BLaER1 treated with 17β-estradiol and CSF1 and Interleukin-3, amounts not matched to agents 10 nM and 100 nM (cell line): ENCODE measurements at regions not wholly inside any gene's neighbourhood (a gene's known extent, or its start where the extent isn't known, plus 50 kb on each side); places are given as distances from the start of the nearest gene placed in this dataset.
A peak's percentile ranks its signal among the peaks of the same experiment; 100 is the strongest.

ENCODE experiments used
- H3K27ac ChIP-seq, 11 experiments: shearing (Covaris generic); formaldehyde crosslinking; 2 replicates each; pipeline ENCODE4 v1.8.1; 2022
- H3K27me3 ChIP-seq, 11 experiments: shearing (Covaris generic); formaldehyde crosslinking; 2 replicates each; pipeline ENCODE4 v1.8.1; 2022
- H3K36me3 ChIP-seq, 11 experiments: shearing (Covaris generic); formaldehyde crosslinking; 2 replicates each; pipeline ENCODE4 v1.8.1; 2022
- H3K4me1 ChIP-seq, 10 experiments: shearing (Covaris generic); formaldehyde crosslinking; 2 replicates each; pipeline ENCODE4 v1.8.1; 2022
- H3K4me2 ChIP-seq, 11 experiments: shearing (Covaris generic); formaldehyde crosslinking; 2 replicates each; pipeline ENCODE4 v1.8.1; 2022
- H3K4me3 ChIP-seq, 10 experiments: shearing (Covaris generic); formaldehyde crosslinking; 2 replicates each; pipeline ENCODE4 v1.8.1; 2022
- H3K9ac ChIP-seq, 11 experiments: shearing (Covaris generic); formaldehyde crosslinking; 2 replicates each; pipeline ENCODE4 v1.8.1; 2022
- H3K9me3 ChIP-seq, 11 experiments: shearing (Covaris generic); formaldehyde crosslinking; replicated peaks in 1 of 11; 2 replicates each; pipeline ENCODE4 v1.8.1; 2022
- H4K20me1 ChIP-seq, 11 experiments: shearing (Covaris generic); formaldehyde crosslinking; 2 replicates each; pipeline ENCODE4 v1.8.1; 2022
- Cebpa-rat ChIP-seq, 11 experiments: shearing (Covaris generic); IDR thresholded peaks; 2 replicates each; pipeline ENCODE4 v1.8.1; 2022

DNA sequence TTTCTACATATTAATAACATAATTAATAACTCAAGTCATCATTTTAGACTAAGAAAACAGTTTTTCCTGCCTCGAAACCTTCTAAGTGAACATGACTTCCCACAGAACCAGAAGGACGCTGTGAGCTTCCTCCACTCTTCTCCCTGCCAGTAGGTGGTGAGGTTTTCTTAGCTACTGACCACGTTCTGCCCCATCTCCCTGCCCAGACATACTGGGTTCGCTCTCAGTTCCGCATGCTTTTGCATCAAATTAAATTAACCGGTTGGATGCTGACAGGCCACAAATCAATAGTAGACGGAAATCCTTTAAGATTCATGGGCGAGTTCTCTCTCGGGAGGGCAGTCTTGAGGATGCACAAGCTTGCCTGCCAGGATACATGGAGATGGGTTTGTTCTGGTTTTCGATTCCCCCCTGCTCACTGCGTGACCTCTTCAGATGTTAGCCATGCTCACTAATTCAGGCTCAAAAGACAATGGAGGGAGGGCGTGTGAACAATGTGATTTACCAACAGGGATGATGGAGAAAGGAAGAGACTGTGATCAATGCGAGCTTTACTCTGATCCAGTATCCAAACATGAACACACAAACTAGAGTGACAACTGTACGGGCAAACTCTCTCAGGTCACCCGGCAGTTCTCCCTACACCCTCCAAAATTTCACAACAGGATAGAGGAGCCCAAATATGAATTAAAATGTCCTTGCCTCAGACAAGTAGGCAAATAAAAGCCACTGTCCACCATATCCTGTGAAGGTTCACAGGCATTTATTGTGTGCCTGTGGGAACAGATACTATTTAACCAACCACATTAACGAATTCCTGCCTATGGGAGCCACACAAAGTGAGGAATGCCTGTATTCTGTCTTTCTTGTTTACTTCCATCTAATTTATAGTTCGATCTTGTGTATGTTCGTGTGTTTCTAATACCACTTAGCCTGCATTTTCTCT lies 375.7 kb downstream of the EIPR1 start:
- H3K27me3 ChIP-seq: no peaks in the 10 kb centered on the region
- no peaks in the 10 kb centered on the region for H4K20me1 ChIP-seq
- no peak overlapping the region for H3K27ac ChIP-seq
- H3K4me2 ChIP-seq: peak overlapping the region; percentile 29 to 81 (median 58)
- peak overlapping the region in 2 of 11 experiments; percentile 4 to 17; a peak in 1 of 22 replicates for H3K9ac ChIP-seq
- H3K9me3 ChIP-seq: no peaks in the 10 kb centered on the region
- no peak for TF ChIP-seq Cebpa-rat (IDR thresholded peaks at IDR 0.05)
- H3K36me3 ChIP-seq: no peaks in the 10 kb centered on the region
- H3K4me1 ChIP-seq: peaks cover 3 to 10% (median 7%) of the 10 kb centered on the region in 10 experiments; a peak in 15 of 20 replicates
- H3K4me3 ChIP-seq: no peak overlapping the region

DNA sequence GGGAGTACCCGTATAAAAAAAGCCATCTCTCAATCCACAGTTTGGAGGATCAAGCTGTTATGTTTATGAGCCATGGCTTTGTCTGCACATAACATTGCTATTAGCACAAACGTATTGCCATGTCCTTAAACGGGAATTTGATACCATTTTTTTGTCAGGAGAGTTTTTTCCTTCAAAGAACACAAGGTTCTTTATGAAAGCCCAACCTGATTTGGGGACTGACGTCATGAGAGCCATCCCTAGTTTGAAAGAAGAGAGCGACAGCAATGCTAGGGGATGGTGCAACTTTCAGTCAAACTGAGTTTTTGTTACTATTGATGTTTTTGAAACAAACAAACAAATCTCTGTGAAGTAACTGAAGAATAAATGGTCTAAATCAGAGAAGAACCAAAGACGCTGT lies 376.6 kb downstream of the EIPR1 start:
- Histone ChIP-seq H3K27ac (no peak overlapping the region), H3K4me3 (no peak overlapping the region), H3K4me1 (peaks cover 3 to 10% (median 7%) of the 10 kb centered on the region in 10 experiments; a peak in 15 of 20 replicates), H3K27me3 (no peaks in the 10 kb centered on the region), H3K36me3 (no peaks in the 10 kb centered on the region), H4K20me1 (no peaks in the 10 kb centered on the region), H3K9me3 (no peaks in the 10 kb centered on the region), H3K9ac (no peak overlapping the region), H3K4me2 (no peak overlapping the region)
- no peak for TF ChIP-seq Cebpa-rat (IDR thresholded peaks at IDR 0.05)

DNA sequence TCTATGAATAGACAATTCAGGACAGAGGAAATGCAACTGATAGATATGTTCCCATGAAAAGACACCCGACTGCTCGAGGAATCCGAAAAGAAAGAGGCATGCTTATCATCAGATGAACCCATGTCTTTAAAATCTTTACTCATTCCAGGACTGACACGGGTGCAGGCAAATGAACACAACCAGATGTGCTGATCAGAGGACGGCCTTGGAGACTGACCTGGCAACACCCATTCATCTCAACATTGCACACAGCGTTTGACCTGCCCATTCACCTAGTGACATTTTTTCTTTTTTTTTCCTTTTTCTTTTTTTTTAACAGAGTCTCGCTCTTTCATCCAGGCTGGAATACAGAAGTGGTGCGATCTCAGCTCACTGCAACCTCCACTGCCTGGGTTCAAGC lies 377.5 kb downstream of the EIPR1 start:
- Histone ChIP-seq H3K27me3 (no peaks in the 10 kb centered on the region), H3K4me2 (no peak overlapping the region), H3K27ac (no peak overlapping the region), H4K20me1 (no peaks in the 10 kb centered on the region), H3K9me3 (no peaks in the 10 kb centered on the region), H3K4me3 (no peak overlapping the region), H3K4me1 (peaks cover 3 to 10% (median 7%) of the 10 kb centered on the region in 10 experiments; a peak in 15 of 20 replicates), H3K36me3 (no peaks in the 10 kb centered on the region), H3K9ac (no peak overlapping the region)
- no peak for TF ChIP-seq Cebpa-rat (IDR thresholded peaks at IDR 0.05)

DNA sequence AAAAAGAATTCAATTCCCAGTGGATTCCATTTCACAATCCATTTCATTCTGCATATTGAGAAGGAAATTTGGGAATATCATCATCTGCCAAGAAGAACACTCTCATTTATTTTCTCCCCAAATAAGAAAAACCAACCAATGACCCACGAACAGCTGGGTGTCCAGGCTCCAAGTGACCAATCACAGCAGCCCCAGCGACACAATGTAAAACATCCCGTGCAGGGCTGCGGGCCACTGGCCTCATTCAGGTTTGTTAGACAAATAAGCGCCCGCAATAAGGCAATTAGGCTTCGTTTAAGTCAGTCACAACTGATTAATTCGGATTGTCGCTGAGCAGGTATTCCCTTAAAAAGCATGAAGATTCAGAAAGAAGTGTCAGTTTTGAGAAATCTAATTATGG lies 378.6 kb downstream of the EIPR1 start:
- no peak overlapping the region for H3K4me3 ChIP-seq
- TF ChIP-seq Cebpa-rat (IDR thresholded peaks at IDR 0.05): no peak
- no peaks in the 10 kb centered on the region for H3K27me3 ChIP-seq
- no peak overlapping the region for H3K9ac ChIP-seq
- H3K27ac ChIP-seq: no peak overlapping the region
- no peaks in the 10 kb centered on the region for H4K20me1 ChIP-seq
- no peaks in the 10 kb centered on the region for H3K36me3 ChIP-seq
- H3K9me3 ChIP-seq: no peaks in the 10 kb centered on the region
- H3K4me2 ChIP-seq: no peak overlapping the region
- peaks cover 3 to 10% (median 7%) of the 10 kb centered on the region in 10 experiments; a peak in 15 of 20 replicates for H3K4me1 ChIP-seq

DNA sequence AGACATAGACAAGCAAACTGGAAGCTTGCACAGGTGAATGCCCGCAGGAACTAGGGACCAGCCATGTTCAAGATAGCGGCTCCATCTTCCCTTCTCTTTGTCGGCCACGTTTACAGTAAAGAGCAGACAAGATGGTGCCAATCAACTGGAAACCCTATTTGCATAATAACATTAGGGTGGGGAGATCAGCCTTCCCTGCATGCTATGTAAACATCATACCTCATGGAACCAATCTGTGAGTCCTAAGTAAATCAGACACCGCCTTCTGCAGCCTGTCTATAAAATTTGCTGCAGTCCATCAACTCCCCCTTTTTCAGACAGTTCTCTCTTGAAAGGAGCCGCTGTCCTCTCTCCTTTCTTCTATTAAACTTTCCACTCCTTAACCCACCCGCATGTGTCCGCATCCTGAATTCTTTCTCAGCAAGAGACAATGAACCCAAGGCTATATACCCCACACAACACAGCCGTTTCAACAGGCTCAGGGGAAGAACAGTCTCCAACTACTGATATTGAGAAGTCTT lies 384.4 kb downstream of the EIPR1 start:
- Histone ChIP-seq H3K4me3 (no peak overlapping the region), H3K4me1 (peaks cover 7 to 16% (median 14%) of the 10 kb centered on the region in 10 experiments; a peak in 19 of 20 replicates), H3K27ac (no peak overlapping the region), H3K9ac (no peak overlapping the region), H3K9me3 (peaks cover 4 to 16% (median 8%) of the 10 kb centered on the region in 11 experiments; a peak in 11 of 22 replicates), H3K27me3 (no peaks in the 10 kb centered on the region), H3K4me2 (peak overlapping the region in 8 of 11 experiments; percentile 42 to 72 (median 59); a peak in 11 of 22 replicates), H3K36me3 (no peaks in the 10 kb centered on the region), H4K20me1 (no peaks in the 10 kb centered on the region)
- no peak for TF ChIP-seq Cebpa-rat (IDR thresholded peaks at IDR 0.05)

DNA sequence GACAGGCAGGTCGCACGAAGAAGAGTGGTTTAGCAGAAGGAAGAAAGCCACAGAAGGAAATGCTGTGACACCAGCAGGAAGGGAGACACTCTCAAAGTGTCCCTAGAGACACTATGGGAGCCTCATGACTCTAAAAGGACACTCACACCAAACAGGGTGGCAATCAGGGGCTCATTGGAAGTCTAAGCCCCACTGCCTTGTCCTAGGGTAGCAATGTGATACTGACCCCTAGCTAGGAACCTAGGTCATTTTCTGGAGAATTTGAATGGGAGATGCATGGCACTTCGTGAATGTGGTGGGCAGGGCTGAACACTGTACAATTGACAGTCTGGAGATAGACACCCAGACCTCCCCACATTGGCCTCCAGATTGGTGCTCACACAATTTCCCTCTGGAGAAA lies 385.0 kb downstream of the EIPR1 start:
- Histone ChIP-seq H4K20me1 (no peaks in the 10 kb centered on the region), H3K4me3 (no peak overlapping the region), H3K9me3 (peaks cover 4 to 20% (median 9%) of the 10 kb centered on the region in 11 experiments; a peak in 11 of 22 replicates), H3K9ac (no peak overlapping the region), H3K4me1 (peaks cover 7 to 16% (median 14%) of the 10 kb centered on the region in 10 experiments; a peak in 19 of 20 replicates), H3K4me2 (peak overlapping the region; percentile 42 to 72 (median 53)), H3K27me3 (no peaks in the 10 kb centered on the region), H3K36me3 (no peaks in the 10 kb centered on the region), H3K27ac (no peak overlapping the region)
- no peak for TF ChIP-seq Cebpa-rat (IDR thresholded peaks at IDR 0.05)

DNA sequence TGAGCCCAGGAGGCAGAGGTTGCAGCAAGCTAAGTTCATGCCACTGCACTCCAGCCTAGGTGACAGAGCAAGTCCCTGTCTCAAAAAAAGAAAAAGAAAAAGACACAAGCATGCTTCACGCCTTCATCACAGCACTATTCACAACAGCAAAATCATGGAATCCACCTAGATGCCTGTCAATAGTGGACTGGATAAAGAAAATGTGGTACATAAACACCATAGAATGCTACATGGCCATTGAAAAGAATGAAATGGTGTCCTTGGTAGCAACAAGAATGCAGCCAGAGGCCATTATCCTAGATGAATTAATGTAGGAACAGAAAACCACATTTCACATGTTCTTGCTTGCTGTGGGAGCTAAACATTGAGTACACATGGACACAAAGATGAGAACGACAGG lies 392.6 kb downstream of the EIPR1 start:
- H3K27me3 ChIP-seq: no peaks in the 10 kb centered on the region
- H3K9me3 ChIP-seq: peaks cover 0 to 18% (median 9%) of the 10 kb centered on the region in 11 experiments; a peak in 11 of 22 replicates
- no peaks in the 10 kb centered on the region for H4K20me1 ChIP-seq
- no peak for TF ChIP-seq Cebpa-rat (IDR thresholded peaks at IDR 0.05)
- no peak overlapping the region for H3K4me3 ChIP-seq
- H3K9ac ChIP-seq: no peak overlapping the region
- H3K27ac ChIP-seq: no peak overlapping the region
- no peaks in the 10 kb centered on the region for H3K36me3 ChIP-seq
- no peaks in the 10 kb centered on the region for H3K4me1 ChIP-seq
- H3K4me2 ChIP-seq: no peak overlapping the region

DNA sequence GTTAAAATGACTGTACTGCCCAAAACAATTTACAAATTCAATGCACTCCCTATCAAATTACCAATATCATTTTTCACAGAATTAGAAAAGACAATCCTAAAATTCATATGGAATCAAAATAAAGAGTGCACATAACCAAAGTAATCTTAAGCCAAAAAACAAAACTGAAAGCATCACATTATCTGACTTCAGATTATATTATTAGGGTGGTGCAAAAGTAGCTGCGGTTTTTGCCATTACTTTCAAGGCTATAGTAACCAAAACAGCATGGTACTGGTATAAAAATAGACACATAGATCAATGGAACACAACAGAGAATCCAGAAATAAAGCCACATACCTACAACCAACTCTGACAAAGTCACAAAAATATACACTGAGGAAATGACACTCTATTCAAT lies 396.6 kb downstream of the EIPR1 start:
- Histone ChIP-seq H3K27me3 (no peaks in the 10 kb centered on the region), H3K4me3 (no peak overlapping the region), H3K27ac (no peak overlapping the region), H3K36me3 (no peaks in the 10 kb centered on the region), H4K20me1 (no peaks in the 10 kb centered on the region), H3K4me1 (no peaks in the 10 kb centered on the region), H3K9ac (no peak overlapping the region), H3K9me3 (peaks cover 0 to 14% (median 0%) of the 10 kb centered on the region in 11 experiments; a peak in 5 of 22 replicates), H3K4me2 (no peak overlapping the region)
- TF ChIP-seq Cebpa-rat (IDR thresholded peaks at IDR 0.05): no peak

DNA sequence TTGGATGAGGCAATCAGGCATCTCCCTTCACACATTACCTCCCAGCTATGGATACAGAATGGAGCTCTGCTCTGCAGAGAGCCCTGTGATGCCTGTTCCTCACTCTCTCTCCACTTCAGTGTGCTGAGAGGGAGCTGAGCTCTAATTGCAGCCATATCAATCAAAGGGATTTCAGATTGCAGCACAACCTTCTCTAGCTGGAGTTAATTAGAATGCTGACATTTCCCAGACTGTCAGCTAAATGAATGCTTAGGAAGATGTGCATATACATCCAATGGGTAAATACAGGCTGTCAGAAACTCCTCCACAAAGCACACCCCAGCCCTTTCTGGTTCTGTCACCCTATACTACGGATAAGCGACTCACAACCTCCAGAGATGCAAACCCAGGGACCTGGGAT lies 402.6 kb downstream of the EIPR1 start:
- H3K9ac ChIP-seq: no peak overlapping the region
- no peak overlapping the region for H3K4me2 ChIP-seq
- H4K20me1 ChIP-seq: no peaks in the 10 kb centered on the region
- no peaks in the 10 kb centered on the region for H3K36me3 ChIP-seq
- H3K4me3 ChIP-seq: no peak overlapping the region
- H3K27me3 ChIP-seq: no peaks in the 10 kb centered on the region
- TF ChIP-seq Cebpa-rat (IDR thresholded peaks at IDR 0.05): no peak
- H3K4me1 ChIP-seq: no peaks in the 10 kb centered on the region
- H3K27ac ChIP-seq: no peak overlapping the region
- H3K9me3 ChIP-seq: peaks cover 0 to 14% (median 4%) of the 10 kb centered on the region in 11 experiments; a peak in 6 of 22 replicates
